ENCODE measurements at regions not wholly inside any gene's neighbourhood (a gene's known extent, or its start where the extent isn't known, plus 50 kb on each side); places are given as distances from the start of the nearest gene placed in this dataset.

Small RNA genes in the stretch of these regions (small RNA-seq; reads per million reads assigned to genes)
- gene RNA5SP430: 0 to 0.48 reads per million in 2 experiments

Measured in SK-MEL-5 (cell line).